OCI-LY7 (cell line): ENCODE measurements at regions not wholly inside any gene's neighbourhood (a gene's known extent, or its start where the extent isn't known, plus 50 kb on each side); places are given as distances from the start of the nearest gene placed in this dataset.

ENCODE experiments used
- BruUV-seq: library from RNA; stranded (reverse); fragments of 400-500 nt; replicated peaks from 2 replicates; lab custom pipeline; 2021; lab: Mats Ljungman, UMichigan
- CTCF ChIA-PET: fragments of 300-600 bp; sonication (Branson Sonifier 250); formaldehyde crosslinking; loops from one replicate; lab custom pipeline; 2022; ENCODE audit warnings: antibody characterized with exemption; ENCODE audit not compliant: unreplicated experiment; lab: Charles Lee
- POLR2A ChIA-PET: fragments of 300-600 bp; sonication (Branson Sonifier 250); formaldehyde crosslinking; loops from one replicate; lab custom pipeline; 2022; ENCODE audit warnings: antibody characterized with exemption; lab: Charles Lee
- DNase-seq: peaks from one replicate; pipeline ENCODE4 v3.0.0-alpha.2; 2015; ENCODE audit warnings: low spot score
- H2AFZ ChIP-seq: fragments of 200-600 bp; sonication (generic), shearing (Covaris generic); 2 replicates; pipeline ENCODE4 v1.6.1; 2014; ENCODE audit warnings: mild to moderate bottlenecking, antibody characterized with exemption, low read length, moderate library complexity
- H3K27ac ChIP-seq: fragments of 200-600 bp; sonication (generic); 2 replicates; pipeline ENCODE4 v1.5.1; 2014; ENCODE audit warnings: mixed run types, low read depth, mild to moderate bottlenecking, moderate library complexity, low read length, inconsistent platforms; ENCODE audit not compliant: poor library complexity, severe bottlenecking
- H3K36me3 ChIP-seq: fragments of 200-600 bp; sonication (generic); 2 replicates; pipeline ENCODE4 v1.6.1; 2014; ENCODE audit warnings: mild to moderate bottlenecking, antibody characterized with exemption, low read length, moderate library complexity, mixed read lengths; ENCODE audit not compliant: insufficient read depth
- H3K4me1 ChIP-seq: fragments of 200-600 bp; sonication (generic); 2 replicates; pipeline ENCODE4 v1.5.1; 2014; ENCODE audit warnings: mild to moderate bottlenecking, low read length; ENCODE audit not compliant: insufficient read depth, poor library complexity, severe bottlenecking
- H3K4me2 ChIP-seq: fragments of 200-600 bp; sonication (generic); 2 replicates; pipeline ENCODE4 v1.6.1; 2014; ENCODE audit warnings: mild to moderate bottlenecking, low read length
- H3K4me3 ChIP-seq: fragments of 200-600 bp; sonication (generic); 2 replicates; pipeline ENCODE4 v1.5.1; 2014; ENCODE audit warnings: mild to moderate bottlenecking, low read depth, low read length; ENCODE audit not compliant: poor library complexity, severe bottlenecking
- H3K79me2 ChIP-seq: fragments of 200-600 bp; sonication (generic); 2 replicates; pipeline ENCODE4 v1.6.1; 2016; ENCODE audit warnings: low read depth, mild to moderate bottlenecking, low read length, moderate library complexity, mixed read lengths; ENCODE audit not compliant: insufficient read depth
- H3K9me2 ChIP-seq: fragments of 200-600 bp; sonication (generic); 2 replicates; pipeline ENCODE4 v1.6.1; 2016; ENCODE audit warnings: mild to moderate bottlenecking, low read length, mixed read lengths; ENCODE audit not compliant: insufficient read depth
- H3K9me3 ChIP-seq: fragments of 200-600 bp; sonication (generic); 2 replicates; pipeline ENCODE4 v1.6.1; 2014; ENCODE audit warnings: mild to moderate bottlenecking, mixed run types, low read length, mixed read lengths
- H4K20me1 ChIP-seq: fragments of 200-600 bp; sonication (generic); 2 replicates; pipeline ENCODE4 v1.6.1; 2014; ENCODE audit warnings: mild to moderate bottlenecking, antibody characterized with exemption, low read length, moderate library complexity, mixed read lengths; ENCODE audit not compliant: insufficient read depth
- EZH2phosphoT487 ChIP-seq: fragments of 200-600 bp; sonication (generic); IDR thresholded peaks from 2 replicates; pipeline ENCODE4 v1.6.1; 2018; ENCODE audit warnings: low read depth, borderline replicate concordance, mild to moderate bottlenecking, mixed run types, antibody characterized with exemption, low read length, moderate library complexity, mixed read lengths
- intact Hi-C: fragments of 100-400 bp; cut with micrococcal nuclease; formaldehyde crosslinking; loops from one replicate; pipeline ENCODE4 v1.10.0; 2022; ENCODE audit not compliant: unreplicated experiment
- TF ChIP-seq, protein P1 (sequence below): fragments of 200-600 bp; sonication (generic); conservative IDR thresholded peaks from 2 replicates; pipeline ENCODE4 v1.5.1; 2014; ENCODE audit warnings: mild to moderate bottlenecking, antibody characterized with exemption, low read length, moderate library complexity, mixed read lengths

DNA sequence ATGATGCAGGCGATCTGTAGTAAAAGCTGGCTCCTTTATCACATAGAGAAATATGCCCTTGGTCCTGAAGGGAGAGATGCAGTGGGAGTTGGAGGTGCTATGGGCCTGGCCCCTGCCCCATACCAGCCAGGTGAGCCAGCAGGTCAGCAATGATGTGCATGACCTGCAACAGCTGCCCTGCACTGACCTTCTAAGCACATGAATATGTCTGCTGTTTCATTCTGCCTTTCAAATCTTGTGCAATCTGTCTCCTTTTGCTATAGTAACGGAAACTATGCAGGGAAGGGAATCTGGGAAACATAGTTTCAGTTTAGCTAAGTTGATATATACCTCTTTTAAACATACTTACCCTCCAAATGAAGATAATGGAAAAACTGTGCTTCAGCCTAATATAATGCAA, 235.2 kb downstream of the TDRD15 start:
- Histone ChIP-seq H3K27ac (no peak overlapping the region), H4K20me1 (no peaks in the 10 kb centered on the region), H3K79me2 (no peaks in the 10 kb centered on the region), H3K4me1 (no peaks in the 10 kb centered on the region), H3K4me3 (no peak overlapping the region), H2AFZ (no peak overlapping the region), H3K9me3 (no peaks in the 10 kb centered on the region), H3K4me2 (no peak overlapping the region), H3K9me2 (no peaks in the 10 kb centered on the region), H3K36me3 (no peaks in the 10 kb centered on the region)
- CTCF ChIA-PET = no interaction called here
- POLR2A ChIA-PET = interaction anchor here (1.0 kb wide), 1 partner anchor 22 kb away, joined by 3 read pairs; no protein-coding TSS in a partner anchor
- no peak for TF ChIP-seq EZH2phosphoT487
- TF ChIP-seq, protein P1, sequence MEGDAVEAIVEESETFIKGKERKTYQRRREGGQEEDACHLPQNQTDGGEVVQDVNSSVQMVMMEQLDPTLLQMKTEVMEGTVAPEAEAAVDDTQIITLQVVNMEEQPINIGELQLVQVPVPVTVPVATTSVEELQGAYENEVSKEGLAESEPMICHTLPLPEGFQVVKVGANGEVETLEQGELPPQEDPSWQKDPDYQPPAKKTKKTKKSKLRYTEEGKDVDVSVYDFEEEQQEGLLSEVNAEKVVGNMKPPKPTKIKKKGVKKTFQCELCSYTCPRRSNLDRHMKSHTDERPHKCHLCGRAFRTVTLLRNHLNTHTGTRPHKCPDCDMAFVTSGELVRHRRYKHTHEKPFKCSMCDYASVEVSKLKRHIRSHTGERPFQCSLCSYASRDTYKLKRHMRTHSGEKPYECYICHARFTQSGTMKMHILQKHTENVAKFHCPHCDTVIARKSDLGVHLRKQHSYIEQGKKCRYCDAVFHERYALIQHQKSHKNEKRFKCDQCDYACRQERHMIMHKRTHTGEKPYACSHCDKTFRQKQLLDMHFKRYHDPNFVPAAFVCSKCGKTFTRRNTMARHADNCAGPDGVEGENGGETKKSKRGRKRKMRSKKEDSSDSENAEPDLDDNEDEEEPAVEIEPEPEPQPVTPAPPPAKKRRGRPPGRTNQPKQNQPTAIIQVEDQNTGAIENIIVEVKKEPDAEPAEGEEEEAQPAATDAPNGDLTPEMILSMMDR = no peak
- no peak for DNase-seq
- intact Hi-C loops = no loop called here
- BruUV-seq = no TSS peak

DNA sequence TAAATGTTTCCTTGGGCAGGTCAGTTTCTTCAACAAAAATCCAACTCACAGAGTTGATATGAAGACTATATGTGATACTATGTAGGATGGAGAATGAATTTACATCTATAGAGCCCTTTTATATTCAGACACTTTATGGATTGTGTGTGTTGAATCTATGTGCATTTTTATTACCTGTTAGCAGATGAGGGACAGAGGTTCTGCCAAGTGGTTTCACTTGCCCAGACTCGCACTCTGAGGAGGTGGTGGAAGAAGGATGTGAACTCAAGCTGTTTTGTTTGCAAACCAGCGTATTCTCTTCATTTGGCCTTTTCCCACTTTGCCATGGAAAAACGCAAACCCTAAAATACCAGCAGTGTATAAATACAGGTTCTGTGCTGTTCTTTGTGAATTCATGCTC, 237.6 kb downstream of the TDRD15 start:
- no peak for DNase-seq
- Histone ChIP-seq H3K9me2 (no peaks in the 10 kb centered on the region), H3K9me3 (no peaks in the 10 kb centered on the region), H3K4me2 (no peak overlapping the region), H3K79me2 (no peaks in the 10 kb centered on the region), H2AFZ (no peak overlapping the region), H3K4me1 (no peaks in the 10 kb centered on the region), H3K27ac (no peak overlapping the region), H4K20me1 (no peaks in the 10 kb centered on the region), H3K36me3 (no peaks in the 10 kb centered on the region), H3K4me3 (no peak overlapping the region)
- intact Hi-C loops = no loop called here
- no TSS peak for BruUV-seq
- ChIA-PET CTCF (no interaction called here), POLR2A (no interaction called here)
- no peak for TF ChIP-seq EZH2phosphoT487
- TF ChIP-seq, protein P1 = no peak

- H3K79me2 ChIP-seq = no peaks in the 10 kb centered on the region
- intact Hi-C loops = no loop called here
- no peaks in the 10 kb centered on the region for H3K9me2 ChIP-seq
- H3K4me3 ChIP-seq = no peak overlapping the region
- no peak for DNase-seq
- H3K36me3 ChIP-seq = no peaks in the 10 kb centered on the region
- no peak overlapping the region for H2AFZ ChIP-seq
- no peak overlapping the region for H3K27ac ChIP-seq
- BruUV-seq = no TSS peak
- H4K20me1 ChIP-seq = no peaks in the 10 kb centered on the region
- H3K4me1 ChIP-seq = no peaks in the 10 kb centered on the region
- no peaks in the 10 kb centered on the region for H3K9me3 ChIP-seq
- CTCF ChIA-PET = no interaction called here
- POLR2A ChIA-PET = no interaction called here
- H3K4me2 ChIP-seq = no peak overlapping the region
- TF ChIP-seq, protein P1 = no peak
- no peak for TF ChIP-seq EZH2phosphoT487
Observed at GRCh38 chr2:21361957-21362486, 238.3 kb downstream of the TDRD15 start.
